ENCODE measurements at regions not wholly inside any gene's neighbourhood (a gene's known extent, or its start where the extent isn't known, plus 50 kb on each side); places are given as distances from the start of the nearest gene placed in this dataset.

DNA sequence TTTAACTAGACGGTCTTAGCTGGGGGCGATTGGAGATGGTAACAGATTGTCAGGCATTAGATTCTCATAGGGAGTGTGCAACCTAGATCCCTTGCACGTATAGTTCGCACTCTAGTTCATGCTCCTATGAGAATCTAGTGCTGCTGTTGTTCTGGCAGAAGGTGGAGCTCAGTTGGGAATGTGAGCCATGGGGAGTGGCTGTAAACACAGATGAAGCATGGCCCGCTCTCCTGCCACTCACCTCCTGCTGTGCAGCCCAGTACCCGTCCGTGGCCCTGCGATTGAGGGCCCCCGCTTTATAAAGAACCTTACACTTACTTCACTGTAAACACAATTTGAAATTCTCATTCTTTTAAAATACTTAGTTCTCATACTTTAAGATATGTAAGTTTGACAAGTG, 339.4 kb downstream of the CDH26 start:
- no peaks in the 10 kb centered on the region for H3K36me3 ChIP-seq
- intact Hi-C loops (cut with micrococcal nuclease): no loop called here
- H3K27ac ChIP-seq (replicated peaks): no peak overlapping the region
- no peaks in the 10 kb centered on the region for H3K4me1 ChIP-seq
- peaks cover 2% of the 10 kb centered on the region for H3K27me3 ChIP-seq (ENCODE audit: low read depth)
- TF ChIP-seq, protein P1, sequence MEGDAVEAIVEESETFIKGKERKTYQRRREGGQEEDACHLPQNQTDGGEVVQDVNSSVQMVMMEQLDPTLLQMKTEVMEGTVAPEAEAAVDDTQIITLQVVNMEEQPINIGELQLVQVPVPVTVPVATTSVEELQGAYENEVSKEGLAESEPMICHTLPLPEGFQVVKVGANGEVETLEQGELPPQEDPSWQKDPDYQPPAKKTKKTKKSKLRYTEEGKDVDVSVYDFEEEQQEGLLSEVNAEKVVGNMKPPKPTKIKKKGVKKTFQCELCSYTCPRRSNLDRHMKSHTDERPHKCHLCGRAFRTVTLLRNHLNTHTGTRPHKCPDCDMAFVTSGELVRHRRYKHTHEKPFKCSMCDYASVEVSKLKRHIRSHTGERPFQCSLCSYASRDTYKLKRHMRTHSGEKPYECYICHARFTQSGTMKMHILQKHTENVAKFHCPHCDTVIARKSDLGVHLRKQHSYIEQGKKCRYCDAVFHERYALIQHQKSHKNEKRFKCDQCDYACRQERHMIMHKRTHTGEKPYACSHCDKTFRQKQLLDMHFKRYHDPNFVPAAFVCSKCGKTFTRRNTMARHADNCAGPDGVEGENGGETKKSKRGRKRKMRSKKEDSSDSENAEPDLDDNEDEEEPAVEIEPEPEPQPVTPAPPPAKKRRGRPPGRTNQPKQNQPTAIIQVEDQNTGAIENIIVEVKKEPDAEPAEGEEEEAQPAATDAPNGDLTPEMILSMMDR (IDR thresholded peaks at IDR 0.05; ENCODE audit: borderline replicate concordance): no peak
- H3K4me3 ChIP-seq: no peak overlapping the region
- no peak for DNase-seq
- no peaks in the 10 kb centered on the region for H3K9me3 ChIP-seq (replicated peaks)

DNA sequence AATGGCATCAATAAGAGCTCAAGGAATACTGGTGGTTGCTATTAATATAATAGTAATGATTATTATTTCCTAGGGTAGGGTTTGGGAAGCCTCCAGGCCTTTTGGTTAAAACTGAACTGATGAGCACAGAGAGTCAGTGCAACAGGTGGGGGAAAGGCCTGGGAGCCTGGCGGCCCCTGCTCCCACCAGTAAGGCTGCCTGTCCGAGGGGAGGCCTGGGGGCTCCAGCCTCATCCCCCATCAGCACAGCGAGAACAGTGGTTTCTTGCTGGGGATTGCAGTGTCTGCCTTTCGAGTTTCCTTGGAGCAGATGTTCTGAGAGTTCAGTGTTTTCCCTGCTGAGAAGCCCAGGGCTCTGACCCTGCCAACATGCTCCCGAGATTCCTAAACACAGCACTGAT, 340.4 kb downstream of the CDH26 start:
- Histone ChIP-seq H3K4me3 (no peak overlapping the region), H3K36me3 (no peaks in the 10 kb centered on the region), H3K9me3 (replicated peaks) (no peaks in the 10 kb centered on the region), H3K27ac (replicated peaks) (no peak overlapping the region), H3K4me1 (no peaks in the 10 kb centered on the region), H3K27me3 (ENCODE audit: low read depth) (peaks cover 2% of the 10 kb centered on the region)
- TF ChIP-seq, protein P1 (IDR thresholded peaks at IDR 0.05; ENCODE audit: borderline replicate concordance): no peak
- intact Hi-C loops (cut with micrococcal nuclease): no loop called here
- DNase-seq: no peak

DNA sequence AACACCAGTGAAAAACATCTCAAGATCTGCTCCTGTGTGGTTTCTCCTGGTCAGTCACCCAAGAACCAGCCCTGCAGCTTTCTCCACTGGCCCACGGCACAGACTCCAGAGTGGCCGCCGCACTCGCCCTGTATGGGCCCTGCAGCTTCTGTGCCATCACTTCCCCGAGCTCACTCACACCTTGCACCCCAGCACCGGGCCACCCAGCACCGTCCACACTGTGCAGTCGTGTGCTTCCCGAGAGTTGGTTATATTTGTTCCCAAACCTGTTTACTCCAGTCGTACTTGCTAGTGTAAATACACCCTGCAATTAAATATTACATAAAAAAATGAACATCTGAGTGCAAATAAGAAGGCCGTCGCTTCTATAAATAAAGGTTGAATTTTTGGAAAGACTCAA, 341.7 kb downstream of the CDH26 start:
- Histone ChIP-seq H3K9me3 (replicated peaks) (no peaks in the 10 kb centered on the region), H3K27ac (replicated peaks) (no peak overlapping the region), H3K36me3 (no peaks in the 10 kb centered on the region), H3K4me3 (no peak overlapping the region), H3K4me1 (no peaks in the 10 kb centered on the region), H3K27me3 (ENCODE audit: low read depth) (peaks cover 2% of the 10 kb centered on the region)
- intact Hi-C loops (cut with micrococcal nuclease): no loop called here
- TF ChIP-seq, protein P1 (IDR thresholded peaks at IDR 0.05; ENCODE audit: borderline replicate concordance): no peak
- DNase-seq: no peak

DNA sequence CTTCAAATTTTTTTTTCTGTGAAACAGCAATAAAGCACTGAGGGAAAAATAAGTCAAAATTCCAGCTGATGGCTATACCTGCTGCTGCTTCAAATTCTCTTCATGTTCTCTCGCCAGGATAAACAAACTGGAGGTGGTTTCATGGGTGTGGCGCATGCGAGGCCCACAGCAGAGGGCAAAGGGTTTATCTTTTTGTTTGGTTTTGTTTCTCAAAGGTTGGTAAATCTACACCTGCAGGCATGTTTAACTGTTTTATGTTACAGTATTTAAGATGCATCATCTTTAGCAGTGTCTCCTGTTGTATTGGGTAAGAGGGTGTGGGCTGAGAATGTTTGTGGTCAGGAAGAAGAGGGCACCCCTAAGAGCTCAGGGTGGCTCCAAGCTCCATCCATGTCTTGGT, 342.2 kb downstream of the CDH26 start:
- no peak overlapping the region for H3K27ac ChIP-seq (replicated peaks)
- H3K4me1 ChIP-seq: peaks cover 1% of the 10 kb centered on the region
- H3K27me3 ChIP-seq (ENCODE audit: low read depth): peaks cover 2% of the 10 kb centered on the region
- no peak for DNase-seq
- H3K9me3 ChIP-seq (replicated peaks): no peaks in the 10 kb centered on the region
- H3K36me3 ChIP-seq: no peaks in the 10 kb centered on the region
- TF ChIP-seq, protein P1 (IDR thresholded peaks at IDR 0.05; ENCODE audit: borderline replicate concordance): no peak
- H3K4me3 ChIP-seq: no peak overlapping the region
- intact Hi-C loops (cut with micrococcal nuclease): no loop called here

DNA sequence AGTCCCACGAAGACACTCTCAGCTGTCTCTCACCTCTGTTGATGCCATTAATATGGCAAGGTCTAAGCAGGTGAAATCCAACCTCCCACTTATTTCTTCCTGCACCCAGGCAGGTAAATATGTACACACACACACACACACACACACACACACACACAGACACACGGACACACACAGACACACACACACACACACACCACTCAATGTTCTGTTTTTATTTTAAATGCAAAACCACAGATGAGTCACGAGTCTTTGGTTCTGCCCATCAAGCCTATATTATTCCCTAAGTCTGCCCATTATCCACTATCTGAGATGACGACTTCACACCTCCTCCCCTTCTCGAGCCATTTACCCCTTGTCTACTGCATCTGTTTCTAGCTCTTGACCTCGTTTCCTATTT, 344.7 kb downstream of the CDH26 start:
- intact Hi-C loops (cut with micrococcal nuclease): no loop called here
- Histone ChIP-seq H3K36me3 (no peaks in the 10 kb centered on the region), H3K4me3 (no peak overlapping the region), H3K9me3 (replicated peaks) (no peaks in the 10 kb centered on the region), H3K27me3 (ENCODE audit: low read depth) (no peaks in the 10 kb centered on the region), H3K4me1 (peaks cover 15% of the 10 kb centered on the region), H3K27ac (replicated peaks) (no peak overlapping the region)
- DNase-seq: no peak
- TF ChIP-seq, protein P1 (IDR thresholded peaks at IDR 0.05; ENCODE audit: borderline replicate concordance): no peak
